GM20000 (cell line): ENCODE measurements at regions not wholly inside any gene's neighbourhood (a gene's known extent, or its start where the extent isn't known, plus 50 kb on each side); places are given as distances from the start of the nearest gene placed in this dataset.

Experiments used
- DNase-seq: peaks from one replicate; pipeline ENCODE4 v3.0.0; 2012; ENCODE audit warnings: low spot score
- TF ChIP-seq, protein P1 (sequence below): IDR thresholded peaks from 2 replicates; pipeline ENCODE4 v1.5.1; 2012; ENCODE audit warnings: mild to moderate bottlenecking, control low read depth; ENCODE audit errors: extremely low read depth, missing control alignments

- no peak for DNase-seq
- TF ChIP-seq, protein P1, sequence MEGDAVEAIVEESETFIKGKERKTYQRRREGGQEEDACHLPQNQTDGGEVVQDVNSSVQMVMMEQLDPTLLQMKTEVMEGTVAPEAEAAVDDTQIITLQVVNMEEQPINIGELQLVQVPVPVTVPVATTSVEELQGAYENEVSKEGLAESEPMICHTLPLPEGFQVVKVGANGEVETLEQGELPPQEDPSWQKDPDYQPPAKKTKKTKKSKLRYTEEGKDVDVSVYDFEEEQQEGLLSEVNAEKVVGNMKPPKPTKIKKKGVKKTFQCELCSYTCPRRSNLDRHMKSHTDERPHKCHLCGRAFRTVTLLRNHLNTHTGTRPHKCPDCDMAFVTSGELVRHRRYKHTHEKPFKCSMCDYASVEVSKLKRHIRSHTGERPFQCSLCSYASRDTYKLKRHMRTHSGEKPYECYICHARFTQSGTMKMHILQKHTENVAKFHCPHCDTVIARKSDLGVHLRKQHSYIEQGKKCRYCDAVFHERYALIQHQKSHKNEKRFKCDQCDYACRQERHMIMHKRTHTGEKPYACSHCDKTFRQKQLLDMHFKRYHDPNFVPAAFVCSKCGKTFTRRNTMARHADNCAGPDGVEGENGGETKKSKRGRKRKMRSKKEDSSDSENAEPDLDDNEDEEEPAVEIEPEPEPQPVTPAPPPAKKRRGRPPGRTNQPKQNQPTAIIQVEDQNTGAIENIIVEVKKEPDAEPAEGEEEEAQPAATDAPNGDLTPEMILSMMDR: no peak
Observed at GRCh38 chr2:7601990-7602389, 684.8 kb downstream of the RNF144A start.

GRCh38 chr2:7604456-7604855 lies 687.2 kb downstream of the RNF144A start:
- DNase-seq: no peak
- TF ChIP-seq, protein P1: no peak

DNA sequence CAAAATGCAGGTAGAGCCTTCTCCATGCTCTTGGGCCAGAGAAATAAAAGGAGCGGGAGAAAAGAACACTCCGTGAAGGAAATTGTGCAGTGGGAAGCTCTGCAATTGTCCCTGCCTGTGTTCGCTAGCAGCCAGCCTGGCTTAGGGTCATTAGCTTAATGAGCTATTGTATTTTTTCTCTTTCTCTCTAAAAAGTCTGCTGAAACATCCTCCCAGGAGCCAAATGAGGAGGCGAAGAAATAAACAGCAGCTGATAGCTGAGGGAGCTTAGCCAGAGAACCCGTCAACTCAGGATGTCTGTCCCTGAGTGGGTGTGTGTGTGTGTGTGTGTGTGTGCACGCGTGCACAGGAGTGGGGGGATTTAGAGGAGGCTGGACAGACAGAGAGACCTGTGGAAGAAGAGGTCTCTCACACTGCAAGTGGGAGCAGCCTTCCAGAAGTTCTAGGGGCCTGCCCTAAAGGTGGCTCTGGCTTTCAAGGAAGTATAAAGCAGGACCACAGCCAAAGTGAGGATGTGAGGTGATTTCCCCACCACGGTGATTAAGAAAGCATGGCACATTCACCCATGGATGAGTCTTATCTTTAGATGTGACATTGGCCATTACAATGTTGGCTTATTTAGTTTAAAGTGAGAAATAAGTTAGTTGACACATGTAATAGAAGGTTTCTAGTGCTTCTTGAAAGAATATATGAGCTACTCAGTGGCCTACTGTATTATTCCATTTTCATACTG lies 690.4 kb downstream of the RNF144A start:
- no peak for DNase-seq
- TF ChIP-seq, protein P1: no peak

DNA sequence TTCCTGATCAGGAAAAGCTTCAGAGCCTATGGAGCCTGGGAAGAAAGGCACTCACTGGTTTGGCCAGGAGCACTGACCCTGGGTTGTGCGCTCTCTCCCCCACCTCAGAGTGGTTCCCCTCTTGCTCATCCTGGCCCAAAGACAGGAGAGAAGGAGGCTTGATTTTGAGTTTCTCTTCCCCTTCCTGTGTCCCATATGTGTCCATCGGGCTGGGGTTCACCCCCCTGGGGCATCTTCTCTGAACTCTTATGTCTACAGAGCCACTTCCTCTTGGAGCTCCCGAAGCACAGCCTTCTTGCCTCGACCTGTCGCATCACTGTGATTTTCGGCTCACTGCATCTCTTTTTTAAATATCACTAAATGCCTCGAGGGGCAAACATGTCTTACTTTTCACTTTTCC lies 692.3 kb downstream of the RNF144A start:
- DNase-seq: no peak
- TF ChIP-seq, protein P1: no peak

GRCh38 chr2:7609974-7610373 lies 692.8 kb downstream of the RNF144A start:
- DNase-seq: no peak
- TF ChIP-seq, protein P1: no peak

GRCh38 chr2:7611750-7612149 lies 694.5 kb downstream of the RNF144A start:
- DNase-seq: no peak
- TF ChIP-seq, protein P1: no peak

GRCh38 chr2:7612969-7613368 lies 695.8 kb downstream of the RNF144A start:
- TF ChIP-seq, protein P1: no peak
- DNase-seq: no peak
